ENCODE measurements at regions not wholly inside any gene's neighbourhood (a gene's known extent, or its start where the extent isn't known, plus 50 kb on each side); places are given as distances from the start of the nearest gene placed in this dataset.

GRCh38 chr6:55992546-55992945, 117.2 kb upstream of the BMP5 start:
- Histone ChIP-seq H3K4me3 (ENCODE audit: extremely low read depth in 1 of 4, insufficient read depth in 2 of 4, low read depth in 3 of 4, low read length in 4 of 4) (no peak overlapping the region), H2BK5ac (ENCODE audit: low read depth, low read length) (no peak overlapping the region), H3K4me1 (replicated peaks in 1 of 4; ENCODE audit: control insufficient read depth in 3 of 4, insufficient read depth in 4 of 4, low read length in 3 of 4) (no peaks in the 10 kb centered on the region), H2AFZ (ENCODE audit: low read length) (no peak overlapping the region), H4K91ac (replicated peaks; ENCODE audit: insufficient read length, low read length) (no peak overlapping the region), H3K56ac (replicated peaks; ENCODE audit: insufficient read length, low read depth, low read length) (no peak overlapping the region), H2BK15ac (ENCODE audit: low read length) (no peak overlapping the region), H3K79me1 (ENCODE audit: low read depth, low read length) (no peaks in the 10 kb centered on the region), H2BK120ac (replicated peaks; ENCODE audit: low read depth, low read length) (no peak overlapping the region), H3K23me2 (ENCODE audit: low read depth, low read length) (no peaks in the 10 kb centered on the region), H3K4ac (replicated peaks; ENCODE audit: insufficient read length, low read depth, low read length) (no peak overlapping the region), H3K9ac (replicated peaks in 1 of 4; ENCODE audit: extremely low read depth in 1 of 4, low read depth in 3 of 4, low read length in 3 of 4) (no peak overlapping the region), H3K14ac (ENCODE audit: insufficient read length) (no peak overlapping the region), H4K5ac (ENCODE audit: insufficient read length, low read depth, low read length) (no peak overlapping the region), H3K4me2 (ENCODE audit: insufficient read depth in 1 of 2, low read depth in 2 of 2, low read length in 2 of 2) (no peak overlapping the region), H2BK20ac (ENCODE audit: low read length) (no peak overlapping the region), H4K8ac (ENCODE audit: extremely low read depth, insufficient read depth, low read length) (no peak overlapping the region), H4K20me1 (replicated peaks in 1 of 2; ENCODE audit: control insufficient read depth in 1 of 2, insufficient read depth in 2 of 2, low read length in 2 of 2) (no peaks in the 10 kb centered on the region), H3K23ac (ENCODE audit: insufficient read length) (no peak overlapping the region), H3K27ac (ENCODE audit: low read depth, low read length) (no peak overlapping the region), H3K18ac (ENCODE audit: extremely low read depth, low read length) (no peak overlapping the region), H3K36me3 (ENCODE audit: control insufficient read depth in 2 of 4, insufficient read depth in 4 of 4, low read length in 3 of 4) (no peaks in the 10 kb centered on the region), H2BK12ac (ENCODE audit: low read depth, low read length) (no peak overlapping the region), H3K27me3 (replicated peaks in 1 of 4; ENCODE audit: control insufficient read depth in 3 of 4, extremely low read depth in 1 of 4, insufficient read depth in 3 of 4, low read length in 3 of 4) (no peaks in the 10 kb centered on the region), H2AK5ac (ENCODE audit: low read depth, low read length) (no peak overlapping the region), H3K9me3 (ENCODE audit: insufficient read depth in 2 of 2, low read depth in 1 of 2, low read length in 1 of 2) (peaks cover 16 to 17% of the 10 kb centered on the region in 2 experiments), H3K79me2 (ENCODE audit: control insufficient read depth in 1 of 2, insufficient read depth in 2 of 2, low read length in 2 of 2) (no peaks in the 10 kb centered on the region)
- DNase-seq (ENCODE audit: low read depth in 1 of 2, low spot score in 2 of 2) (no peak), FAIRE-seq (no peak)
- TF ChIP-seq ZNF274 (IDR thresholded peaks at IDR 0.05; ENCODE audit: borderline replicate concordance, extremely low read depth, low read length) (no peak), CHD1 (IDR thresholded peaks at IDR 0.05; ENCODE audit: low read depth, low read length) (no peak), POLR2AphosphoS5 (IDR thresholded peaks at IDR 0.05; ENCODE audit: low read depth, low read length) (no peak), TAF1 (IDR thresholded peaks at IDR 0.05; ENCODE audit: low read depth, low read length) (no peak)
- ChIA-PET CTCF (ENCODE audit: partially characterized antibody) (no interaction called here), POLR2A (ENCODE audit: partially characterized antibody) (no interaction called here)
